GM19240 (cell line): ENCODE measurements at regions not wholly inside any gene's neighbourhood (a gene's known extent, or its start where the extent isn't known, plus 50 kb on each side); places are given as distances from the start of the nearest gene placed in this dataset.

ENCODE experiments used
- DNase-seq: peaks from one replicate; pipeline ENCODE4 v3.0.0; 2011; ENCODE audit warnings: low spot score; ENCODE audit not compliant: insufficient read length

GRCh38 chr9:115250621-115251032, 132.7 kb upstream of the TNC start:
- DNase-seq: no peak

- no peak for DNase-seq
Measured at GRCh38 chr9:115254287-115255180, 136.6 kb upstream of the TNC start.

- DNase-seq: no peak
Measured at GRCh38 chr9:115261656-115262081, 143.7 kb upstream of the TNC start.

GRCh38 chr9:115262477-115262876, 144.5 kb upstream of the TNC start:
- no peak for DNase-seq

- no peak for DNase-seq
Measured at GRCh38 chr9:115262952-115263351, 145.0 kb upstream of the TNC start.

GRCh38 chr9:115263371-115264075, 145.6 kb upstream of the TNC start:
- no peak for DNase-seq

GRCh38 chr9:115264313-115264712, 146.4 kb upstream of the TNC start:
- no peak for DNase-seq

- DNase-seq: no peak
Measured at GRCh38 chr9:115267790-115268189, 149.8 kb upstream of the TNC start.

- no peak for DNase-seq
Measured at GRCh38 chr9:115275753-115276152, 157.8 kb upstream of the TNC start.

- DNase-seq: no peak
Measured at GRCh38 chr9:115276621-115277020, 158.7 kb upstream of the TNC start.

- DNase-seq: no peak
Measured at GRCh38 chr9:115277301-115277700, 159.3 kb upstream of the TNC start.

GRCh38 chr9:115278326-115279035, 160.5 kb upstream of the TNC start:
- DNase-seq: no peak

GRCh38 chr9:115283395-115283794, 165.4 kb upstream of the TNC start:
- DNase-seq: no peak

GRCh38 chr9:115285836-115286235, 167.9 kb upstream of the TNC start:
- DNase-seq: no peak

GRCh38 chr9:115286411-115286810, 168.5 kb upstream of the TNC start:
- DNase-seq: no peak

- DNase-seq: no peak
Measured at GRCh38 chr9:115289757-115290208, 171.8 kb upstream of the TNC start.

- no peak for DNase-seq
Measured at GRCh38 chr9:115291841-115292240, 173.9 kb upstream of the TNC start.

- DNase-seq: no peak
Measured at GRCh38 chr9:115292584-115293279, 174.8 kb upstream of the TNC start.

- no peak for DNase-seq
Measured at GRCh38 chr9:115295734-115296133, 177.8 kb upstream of the TNC start.

- DNase-seq: no peak
Measured at GRCh38 chr9:115296831-115297565, 179.0 kb upstream of the TNC start.

GRCh38 chr9:115300116-115300515, 182.2 kb upstream of the TNC start:
- DNase-seq: no peak
